SKM-1 (cell line): ENCODE measurements at regions not wholly inside any gene's neighbourhood (a gene's known extent, or its start where the extent isn't known, plus 50 kb on each side); places are given as distances from the start of the nearest gene placed in this dataset.
"Not testable (repeated sequence)": the region's sequence is repeated elsewhere in the genome, so short reads cannot be mapped to it uniquely, and the experiment has no call there.

Experiments
- DNase-seq: peaks from one replicate; lab custom pipeline; 2025; ENCODE audit not compliant: unreplicated experiment; lab: John Stamatoyannopoulos, UW

- no peak for DNase-seq
Observed at GRCh38 chr6:101013612-101014195, 132.6 kb upstream of the ASCC3 start.

DNA sequence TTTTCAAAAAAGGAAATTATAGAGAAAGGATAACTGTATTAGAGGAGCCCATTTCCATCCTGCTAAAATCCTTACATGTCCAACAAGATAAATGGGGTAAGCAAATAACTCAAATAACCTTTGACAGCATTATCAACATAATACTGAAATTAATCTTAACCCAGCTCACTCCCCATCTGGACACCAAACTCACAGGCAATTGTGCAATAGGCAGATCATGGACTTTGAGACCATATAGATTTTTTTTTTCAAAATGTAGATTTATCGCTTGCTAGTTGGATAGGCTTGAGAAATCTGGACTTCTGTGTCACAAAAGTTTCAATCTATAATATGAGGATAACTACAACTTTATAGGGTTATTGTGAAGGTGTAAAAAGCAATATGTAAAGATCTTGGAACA lies 134.4 kb upstream of the ASCC3 start:
- DNase-seq = no peak

DNA sequence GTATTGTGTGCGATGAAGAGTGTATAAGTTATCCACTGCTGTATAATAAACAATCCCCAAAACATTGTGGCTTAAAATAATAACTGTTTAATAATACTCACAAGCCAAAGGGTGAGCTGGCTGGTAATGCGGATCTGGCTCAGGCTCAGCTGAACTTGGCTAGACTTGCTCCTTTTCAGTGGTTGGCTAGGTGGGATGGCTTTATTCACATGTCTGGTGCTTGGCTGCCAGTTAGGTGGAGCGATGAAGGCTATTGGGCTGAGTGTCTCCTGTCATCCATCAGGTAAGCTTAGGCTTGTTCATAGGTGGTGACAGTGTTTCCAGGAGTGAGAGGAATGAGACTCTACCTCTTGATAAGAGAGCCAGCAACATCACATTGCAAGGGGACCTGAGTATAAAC lies 135.0 kb upstream of the ASCC3 start:
- DNase-seq = no peak

DNA sequence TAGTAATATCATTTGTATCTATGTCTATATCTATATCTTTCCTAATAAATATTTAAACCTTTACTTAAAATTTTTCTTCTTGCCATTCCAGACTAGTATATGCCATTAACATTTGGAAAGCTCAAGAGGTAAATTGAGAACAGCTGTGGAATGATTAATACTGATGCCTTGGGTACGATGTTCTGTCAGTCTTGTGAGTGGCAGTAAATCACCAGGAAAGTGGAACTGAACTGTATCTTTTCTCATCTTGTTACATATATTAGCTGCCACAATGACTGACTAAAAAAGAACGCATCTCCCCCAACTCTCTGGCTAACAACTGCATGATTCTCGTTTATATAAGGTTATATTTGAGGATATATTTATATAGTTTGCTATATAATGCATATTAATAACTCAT lies 137.0 kb upstream of the ASCC3 start:
- DNase-seq = no peak

GRCh38 chr6:101021504-101021903 lies 140.4 kb upstream of the ASCC3 start:
- no peak for DNase-seq

GRCh38 chr6:101042966-101043365 lies 161.8 kb upstream of the ASCC3 start:
- DNase-seq = no peak

- no peak for DNase-seq
Observed at GRCh38 chr6:101058296-101058695, 177.2 kb upstream of the ASCC3 start.

DNA sequence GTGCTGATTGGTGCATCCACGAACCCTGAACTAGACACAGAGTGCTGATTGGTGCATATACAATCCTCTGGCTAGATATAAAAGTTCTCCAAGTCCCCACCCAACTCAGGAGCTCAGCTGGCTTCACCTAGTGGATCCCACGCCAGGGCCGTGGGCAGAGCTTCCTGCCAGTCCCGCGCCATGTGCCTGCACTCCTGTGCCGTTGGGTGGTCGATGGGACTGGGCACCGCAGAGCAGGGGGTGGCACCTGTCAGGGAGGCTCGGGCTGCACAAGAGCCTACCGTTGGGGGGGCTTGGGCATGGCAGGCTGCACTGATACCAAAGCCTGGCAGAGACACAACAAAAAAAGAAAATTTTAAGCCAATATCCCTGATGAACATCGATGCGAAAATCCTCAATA lies 185.4 kb upstream of the ASCC3 start:
- no peak for DNase-seq

DNA sequence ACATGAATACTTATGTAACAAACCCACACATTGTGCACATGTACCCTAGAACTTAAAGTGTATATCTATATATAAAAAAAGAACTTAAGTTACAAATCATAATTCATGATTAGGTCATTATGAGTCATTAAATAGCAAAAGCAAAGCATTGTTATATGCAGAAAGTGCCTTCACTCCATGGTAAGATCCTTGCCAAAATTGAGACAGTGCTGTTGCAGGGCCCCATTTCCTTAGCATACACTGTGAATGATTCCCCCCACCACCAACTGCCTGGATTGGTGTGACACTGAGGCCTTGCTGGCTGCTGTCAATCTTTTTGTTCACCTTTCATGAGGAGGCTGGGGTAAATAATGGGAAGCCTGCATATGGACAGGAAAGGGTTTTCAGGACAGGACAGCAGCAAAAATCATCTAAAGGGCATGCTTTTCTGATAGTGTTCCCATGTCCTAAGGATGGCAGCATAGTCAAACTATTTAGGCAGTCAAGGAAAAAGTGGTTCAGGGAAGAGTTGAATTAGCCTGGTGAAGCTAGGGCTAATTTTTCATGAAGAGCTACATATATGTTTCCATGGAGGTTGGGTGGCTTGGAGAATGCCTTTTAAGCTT lies 188.2 kb upstream of the ASCC3 start:
- DNase-seq = no peak

GRCh38 chr6:101070044-101070608 lies 189.0 kb upstream of the ASCC3 start:
- no peak for DNase-seq

DNA sequence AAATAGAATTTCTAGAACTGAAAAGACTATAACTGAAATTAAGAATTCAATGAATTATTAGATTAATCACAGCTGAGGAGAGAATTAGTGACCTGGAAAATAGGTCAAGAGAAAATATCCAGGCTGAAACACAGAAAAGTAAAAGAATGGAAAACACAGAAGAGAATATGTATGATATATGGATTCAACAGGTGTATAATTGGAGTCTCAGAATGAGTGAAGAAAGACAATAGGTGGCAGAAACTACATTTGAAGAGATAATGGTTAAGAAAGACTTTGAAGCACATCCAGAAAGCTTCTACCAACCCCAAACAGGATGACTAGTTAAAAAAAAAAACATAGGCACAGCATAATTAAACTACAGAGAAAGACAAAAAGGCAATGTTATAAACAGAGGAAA lies 196.2 kb upstream of the ASCC3 start:
- DNase-seq = no peak

- DNase-seq = no peak
Observed at GRCh38 chr6:101079696-101080270, 198.7 kb upstream of the ASCC3 start.

DNA sequence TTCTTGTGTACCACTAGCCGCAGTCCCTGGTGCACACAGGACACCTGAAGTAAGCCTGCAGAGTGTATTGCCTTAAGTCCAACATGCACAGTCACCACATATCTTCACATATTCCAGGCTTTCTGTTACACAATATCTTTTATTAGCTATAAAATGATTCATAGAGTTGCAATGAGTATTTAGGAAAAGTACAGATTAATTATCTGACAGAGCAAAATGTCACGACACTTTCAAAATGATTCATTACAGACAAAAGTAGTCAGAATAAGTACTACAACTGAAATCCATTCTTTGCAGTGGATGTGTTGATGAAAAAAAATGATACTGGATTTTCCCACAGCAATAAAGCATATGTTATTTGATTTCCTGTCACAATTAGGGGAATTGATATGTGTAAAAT lies 199.5 kb upstream of the ASCC3 start:
- DNase-seq = no peak

DNA sequence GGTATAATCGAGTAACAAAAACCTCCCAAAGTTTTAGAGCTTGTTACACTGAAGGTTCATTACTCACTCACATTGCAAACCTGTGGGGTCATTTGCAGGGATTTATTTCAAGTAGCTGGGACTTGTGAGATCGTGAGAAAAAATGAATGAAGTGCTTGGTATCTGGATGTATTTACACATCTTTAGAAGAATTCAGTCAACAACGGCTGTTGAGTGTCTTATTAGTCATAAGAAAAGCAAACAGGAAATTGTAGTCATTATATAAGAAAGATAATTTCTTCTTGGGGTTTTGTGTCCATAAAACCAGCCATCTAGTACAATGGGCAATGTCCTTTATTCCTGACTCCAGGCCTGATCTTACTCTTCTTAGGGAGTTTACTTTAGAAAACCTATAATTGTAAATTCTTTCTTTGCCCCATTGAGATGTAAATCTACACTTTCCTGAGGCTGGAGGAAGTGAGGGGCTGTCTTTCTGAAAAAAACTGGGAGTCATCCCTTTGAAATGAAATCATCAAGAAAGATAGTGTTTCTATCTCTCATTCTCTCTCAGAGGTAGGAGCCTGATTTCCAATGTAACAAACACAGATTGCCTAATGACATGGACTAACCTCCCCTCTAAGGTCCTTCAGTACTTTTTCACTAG lies 202.5 kb upstream of the ASCC3 start:
- DNase-seq = no peak

DNA sequence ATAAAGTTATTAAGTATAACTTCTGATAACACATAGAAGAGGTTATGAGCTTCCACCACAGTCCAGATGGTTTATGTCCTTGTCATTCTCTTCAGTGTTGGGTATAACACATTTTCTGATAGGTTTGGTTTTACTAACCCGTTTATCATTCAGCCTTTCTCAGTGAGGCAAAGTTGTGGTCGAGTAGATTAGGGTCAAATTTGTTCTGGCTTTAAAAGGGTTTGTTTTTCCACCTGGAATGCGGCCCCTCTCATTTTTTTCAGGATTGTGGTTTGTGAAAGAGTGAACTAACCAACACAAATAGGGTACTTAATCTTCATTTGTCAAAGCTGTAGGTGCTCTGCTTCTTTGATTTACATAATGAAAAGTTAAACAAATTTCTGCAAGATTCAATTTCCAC lies 204.2 kb upstream of the ASCC3 start:
- no peak for DNase-seq

- DNase-seq = no peak
Observed at GRCh38 chr6:101086473-101086872, 205.3 kb upstream of the ASCC3 start.

- DNase-seq = no peak
Observed at GRCh38 chr6:101088594-101088993, 207.5 kb upstream of the ASCC3 start.

DNA sequence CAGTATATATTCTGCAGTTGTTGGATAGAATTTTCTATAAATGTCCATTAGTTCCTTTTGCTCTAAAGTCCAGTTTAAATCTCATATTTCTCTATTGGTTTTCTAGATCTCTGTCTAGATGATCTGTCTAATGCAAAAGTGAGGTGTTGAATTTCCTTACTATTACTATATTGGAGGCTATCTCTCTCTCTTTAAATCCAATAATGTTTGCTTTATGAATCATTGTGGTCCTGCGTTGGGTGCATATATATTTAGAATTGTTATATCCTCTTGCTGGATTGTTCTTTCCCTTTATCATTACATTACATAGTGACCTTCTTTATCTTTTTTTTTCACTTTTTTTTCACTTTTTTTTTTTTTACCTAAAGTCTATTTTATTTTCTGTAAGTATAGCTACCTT lies 208.5 kb upstream of the ASCC3 start:
- no peak for DNase-seq

GRCh38 chr6:101090281-101090680 lies 209.2 kb upstream of the ASCC3 start:
- no peak for DNase-seq

- not testable (repeated sequence) for DNase-seq
Observed at GRCh38 chr6:101098605-101099004, 217.5 kb upstream of the ASCC3 start.

DNA sequence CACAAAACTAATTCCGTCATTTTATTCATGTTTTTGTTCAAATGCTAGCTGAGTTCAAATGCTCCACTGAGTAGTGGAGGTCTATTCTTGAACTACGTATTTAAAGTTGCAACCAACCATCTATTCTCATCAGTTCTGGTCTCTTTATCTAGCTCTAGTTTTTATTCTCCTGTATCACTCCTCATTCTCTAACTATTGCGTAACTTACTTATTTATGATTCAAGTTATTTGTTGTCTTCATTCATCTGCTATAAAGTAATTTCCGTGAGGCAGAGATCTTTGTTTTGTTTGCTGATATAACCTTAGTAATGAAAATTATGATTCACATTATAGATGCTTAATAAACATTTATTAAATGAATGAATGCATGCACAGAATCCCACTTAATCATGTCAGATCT lies 221.6 kb upstream of the ASCC3 start:
- DNase-seq = no peak

DNA sequence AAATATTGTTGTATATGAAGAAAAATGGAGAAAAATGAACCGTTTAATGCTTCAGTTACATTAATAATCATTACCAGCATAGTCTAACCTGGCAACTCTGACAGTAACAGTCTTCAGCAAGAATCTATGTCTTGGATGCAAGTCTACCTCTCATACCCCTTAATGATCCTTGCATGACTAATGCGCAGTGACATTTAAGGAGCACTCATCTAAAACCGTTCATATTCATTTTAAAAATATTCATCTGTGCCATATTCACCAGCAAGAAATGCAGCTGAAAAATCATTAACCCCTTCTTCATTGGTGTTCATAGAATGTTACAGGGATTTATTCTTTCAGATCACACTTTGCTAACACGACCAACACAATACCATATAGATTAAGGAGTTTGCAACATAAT lies 227.2 kb upstream of the ASCC3 start:
- DNase-seq = no peak
